HG03280 (cell line): ENCODE measurements at regions not wholly inside any gene's neighbourhood (a gene's known extent, or its start where the extent isn't known, plus 50 kb on each side); places are given as distances from the start of the nearest gene placed in this dataset.
"Not testable (repeated sequence)": the region's sequence is repeated elsewhere in the genome, so short reads cannot be mapped to it uniquely, and the experiment has no call there.

Source experiments
- ATAC-seq: cut with Tn5 transposase; IDR thresholded peaks from one replicate; pipeline ENCODE4 v1.9.1; 2021; ENCODE audit warnings: mild to moderate bottlenecking, moderate library complexity; ENCODE audit not compliant: unreplicated experiment

GRCh38 chr12:25864306-25865276 is 93.9 kb upstream of the RASSF8 start:
- no peak for ATAC-seq

- ATAC-seq: no peak
These were observed 91.7 kb upstream of the RASSF8 start for GRCh38 chr12:25866586-25867378.

GRCh38 chr12:25868193-25868592 is 90.3 kb upstream of the RASSF8 start:
- ATAC-seq: no peak

- no peak for ATAC-seq
These were observed 86.3 kb upstream of the RASSF8 start for GRCh38 chr12:25872137-25872536.

GRCh38 chr12:25875661-25876060 is 82.8 kb upstream of the RASSF8 start:
- no peak for ATAC-seq

GRCh38 chr12:25876383-25877045 is 82.0 kb upstream of the RASSF8 start:
- ATAC-seq: no peak

GRCh38 chr12:25877446-25877845 is 81.0 kb upstream of the RASSF8 start:
- ATAC-seq: no peak

- no peak for ATAC-seq
These were observed 76.2 kb upstream of the RASSF8 start for GRCh38 chr12:25882266-25882665.

- no peak for ATAC-seq
These were observed 75.2 kb upstream of the RASSF8 start for GRCh38 chr12:25883026-25883916.

GRCh38 chr12:25884024-25884919 is 74.2 kb upstream of the RASSF8 start:
- no peak for ATAC-seq

- no peak for ATAC-seq
These were observed 73.6 kb upstream of the RASSF8 start for GRCh38 chr12:25884920-25885234.

- no peak for ATAC-seq
These were observed 72.1 kb upstream of the RASSF8 start for GRCh38 chr12:25886396-25886795.

- no peak for ATAC-seq
These were observed 71.1 kb upstream of the RASSF8 start for GRCh38 chr12:25887367-25887766.

- ATAC-seq: no peak
These were observed 69.3 kb upstream of the RASSF8 start for GRCh38 chr12:25889185-25889584.

- ATAC-seq: not testable (repeated sequence)
These were observed 67.4 kb upstream of the RASSF8 start for GRCh38 chr12:25891095-25891494.

GRCh38 chr12:25894759-25895158 is 63.7 kb upstream of the RASSF8 start:
- ATAC-seq: no peak

- no peak for ATAC-seq
These were observed 61.5 kb upstream of the RASSF8 start for GRCh38 chr12:25896981-25897380.

- no peak for ATAC-seq
These were observed 54.8 kb upstream of the RASSF8 start for GRCh38 chr12:25903603-25904245.

GRCh38 chr12:25904442-25904841 is 54.0 kb upstream of the RASSF8 start:
- no peak for ATAC-seq
